ENCODE measurements at regions not wholly inside any gene's neighbourhood (a gene's known extent, or its start where the extent isn't known, plus 50 kb on each side); places are given as distances from the start of the nearest gene placed in this dataset.
"Not testable (repeated sequence)": the region's sequence is repeated elsewhere in the genome, so short reads cannot be mapped to it uniquely, and the experiment has no call there.

DNA sequence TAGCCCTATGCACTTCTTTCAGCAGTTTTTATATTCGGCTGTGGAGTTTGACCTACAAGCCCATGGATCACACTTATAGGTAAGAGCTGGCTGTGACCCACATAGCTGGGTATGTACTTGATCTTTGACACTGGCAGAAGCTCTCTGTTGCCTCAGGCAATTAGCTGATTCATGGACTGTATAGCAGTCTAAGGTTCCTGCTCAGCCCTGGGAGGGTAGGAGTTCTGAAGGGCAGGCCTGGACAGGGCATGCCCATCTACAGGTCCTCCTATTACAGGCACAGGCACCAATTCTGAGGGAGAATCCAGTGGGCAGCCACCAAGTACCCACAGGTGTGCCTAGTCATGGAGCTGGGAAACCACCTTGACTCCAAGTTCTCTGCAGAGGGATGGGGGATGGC, 301.8 kb upstream of the GALNT5 start:
- no peak for DNase-seq

- DNase-seq, result no peak
Observed at GRCh38 chr2:156956161-156956560, 301.3 kb upstream of the GALNT5 start.

GRCh38 chr2:156958374-156958773, 299.1 kb upstream of the GALNT5 start:
- DNase-seq, result no peak

GRCh38 chr2:156959481-156959880, 298.0 kb upstream of the GALNT5 start:
- DNase-seq, result no peak

- DNase-seq, result no peak
Observed at GRCh38 chr2:156982615-156983014, 274.9 kb upstream of the GALNT5 start.

- no peak for DNase-seq
Observed at GRCh38 chr2:156986339-156986988, 271.0 kb upstream of the GALNT5 start.

DNA sequence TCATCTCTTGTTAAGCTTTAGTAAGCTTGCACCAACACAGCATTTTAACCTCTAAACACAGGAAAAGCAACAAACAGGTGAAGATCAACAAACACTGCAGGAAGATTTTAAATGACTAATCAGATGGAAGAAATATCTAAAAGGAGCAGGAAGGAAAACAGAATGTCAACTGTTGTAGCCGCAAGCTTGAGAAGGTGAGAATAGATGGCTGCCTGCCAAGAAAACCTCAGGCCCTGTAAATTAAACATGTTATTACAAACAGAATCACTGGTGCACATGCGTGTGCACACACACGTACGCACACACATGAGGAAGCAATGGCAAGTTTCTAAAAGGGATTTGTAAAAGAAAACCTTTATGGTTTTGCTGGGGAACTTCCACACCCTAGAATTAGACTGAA, 257.8 kb upstream of the GALNT5 start:
- no peak for DNase-seq

GRCh38 chr2:157004789-157005188, 252.7 kb upstream of the GALNT5 start:
- DNase-seq, result no peak

GRCh38 chr2:157015015-157015575, 242.4 kb upstream of the GALNT5 start:
- no peak for DNase-seq

- DNase-seq, result not testable (repeated sequence)
Observed at GRCh38 chr2:157023264-157023663, 234.2 kb upstream of the GALNT5 start.

- no peak for DNase-seq
Observed at GRCh38 chr2:157024129-157024528, 233.4 kb upstream of the GALNT5 start.

- DNase-seq, result no peak
Observed at GRCh38 chr2:157032017-157032416, 225.5 kb upstream of the GALNT5 start.

DNA sequence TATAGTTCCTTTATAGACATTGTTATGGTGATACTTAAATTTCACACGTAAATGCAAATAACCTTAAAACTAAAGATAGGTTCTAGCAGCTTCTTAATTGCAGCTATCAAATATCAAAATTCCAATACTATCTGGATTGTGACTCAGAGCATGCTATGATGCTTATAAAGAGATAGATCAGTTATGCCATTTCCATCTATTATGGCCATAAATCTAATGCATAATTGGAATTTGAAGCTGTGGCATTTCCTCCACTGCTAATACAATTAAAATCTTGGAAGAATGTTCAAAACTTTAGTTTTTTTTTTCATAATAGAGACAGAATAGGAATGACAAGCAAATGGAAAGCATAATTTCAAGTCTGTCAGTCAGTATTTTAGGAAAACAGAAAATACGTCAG, 220.8 kb upstream of the GALNT5 start:
- DNase-seq, result no peak

DNA sequence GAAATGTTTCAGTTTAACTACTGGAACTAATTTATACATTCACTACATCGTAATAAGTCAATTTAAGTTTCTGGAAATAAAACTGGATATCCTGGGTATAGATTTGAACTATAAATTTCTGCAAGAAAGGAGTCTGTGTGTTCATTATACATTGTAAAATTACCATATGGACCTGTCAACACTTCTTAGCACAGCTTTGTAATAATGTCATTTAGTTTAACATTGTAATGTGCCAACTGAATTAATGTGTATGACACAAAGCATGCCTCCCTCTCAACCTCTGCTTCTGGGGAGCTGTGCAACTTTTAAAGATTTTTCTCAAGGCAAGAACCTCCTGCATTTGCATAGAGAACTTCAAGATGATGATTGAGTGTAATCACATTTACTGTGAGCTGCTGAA, 213.7 kb upstream of the GALNT5 start:
- DNase-seq, result no peak

GRCh38 chr2:157046396-157046795, 211.1 kb upstream of the GALNT5 start:
- no peak for DNase-seq

- DNase-seq, result peak; percentile 24
Observed at GRCh38 chr2:157052685-157053224, 204.8 kb upstream of the GALNT5 start.

DNA sequence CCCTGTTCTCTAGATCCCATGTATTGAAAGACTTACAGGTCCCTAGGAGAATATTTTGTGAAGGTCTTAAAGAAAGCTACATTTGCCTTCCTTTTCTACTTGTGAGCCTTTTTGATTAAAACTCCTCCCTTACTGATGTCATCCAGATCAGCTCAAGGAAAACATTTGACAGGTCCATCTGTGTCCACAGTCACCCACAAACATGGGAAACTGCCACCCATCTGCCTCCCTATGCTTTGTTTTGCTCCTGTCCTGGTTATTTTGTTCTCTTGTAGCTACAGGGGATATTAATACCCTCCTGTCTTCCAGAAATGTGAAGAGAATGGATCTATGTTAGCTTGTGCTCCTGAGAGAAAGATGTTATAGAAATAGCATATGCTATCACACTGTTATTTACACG, 203.6 kb upstream of the GALNT5 start:
- peak; percentile 46 for DNase-seq

GRCh38 chr2:157055660-157056199, 201.8 kb upstream of the GALNT5 start:
- peak; percentile 41 for DNase-seq

- DNase-seq, result no peak
Observed at GRCh38 chr2:157056200-157056676, 201.3 kb upstream of the GALNT5 start.

DNA sequence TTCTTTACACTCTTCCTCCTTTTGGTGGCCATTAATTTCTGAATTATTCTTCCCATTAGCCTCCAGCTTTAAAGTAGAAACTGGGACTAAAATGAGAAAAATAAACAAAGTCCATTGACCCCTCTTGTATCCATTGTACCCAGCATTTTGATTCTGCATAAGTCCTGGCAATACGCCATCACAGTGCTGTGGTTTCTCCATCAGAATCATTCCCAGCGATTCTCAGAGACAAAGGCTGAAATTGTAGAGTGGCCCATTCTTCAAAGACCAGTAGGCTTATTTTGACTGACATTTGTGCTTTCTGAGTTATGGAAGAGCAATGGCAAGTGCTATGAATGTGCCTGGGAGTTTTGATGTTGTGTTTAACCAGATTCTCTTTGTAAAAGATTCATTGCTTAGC, 199.3 kb upstream of the GALNT5 start:
- no peak for DNase-seq

DNA sequence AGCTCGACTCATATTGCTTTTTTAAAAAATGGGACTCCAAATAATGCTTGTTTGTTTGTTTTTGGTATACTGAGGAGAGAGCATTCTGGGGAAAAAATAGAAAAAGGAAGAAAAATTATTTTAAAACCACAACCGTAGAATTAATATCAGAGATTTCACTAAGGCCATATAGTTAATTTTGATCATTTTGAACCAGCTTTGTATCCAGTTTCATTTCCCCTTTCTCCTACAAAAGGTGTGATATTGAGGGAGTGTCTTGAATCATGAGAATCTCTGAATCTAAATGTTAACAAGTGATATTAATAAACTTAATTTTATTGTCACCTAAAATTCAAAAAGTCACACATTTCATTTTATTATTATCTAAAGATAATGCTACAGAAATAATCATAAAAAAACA, 198.5 kb upstream of the GALNT5 start:
- DNase-seq, result no peak

GRCh38 chr2:157061799-157062198, 195.7 kb upstream of the GALNT5 start:
- DNase-seq, result no peak

DNA sequence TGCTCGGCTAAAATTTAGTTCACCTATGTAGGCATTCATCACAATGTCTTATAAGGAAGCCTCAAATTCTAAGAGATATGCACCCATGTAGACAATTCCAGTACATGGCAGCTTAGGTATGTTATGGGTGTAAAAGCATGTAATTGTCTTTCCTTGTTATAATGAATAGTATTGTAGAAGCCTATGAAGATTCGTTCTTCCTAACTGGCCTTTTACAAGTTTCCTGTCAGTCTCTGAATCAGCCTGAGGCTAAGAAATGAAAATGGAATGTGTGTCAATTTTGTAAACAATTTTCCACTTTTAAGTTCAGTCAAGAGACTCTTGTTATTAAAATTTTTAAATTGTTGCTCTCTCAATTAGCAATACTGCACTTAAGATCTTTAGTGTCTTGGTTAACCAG, 189.9 kb upstream of the GALNT5 start:
- no peak for DNase-seq

DNA sequence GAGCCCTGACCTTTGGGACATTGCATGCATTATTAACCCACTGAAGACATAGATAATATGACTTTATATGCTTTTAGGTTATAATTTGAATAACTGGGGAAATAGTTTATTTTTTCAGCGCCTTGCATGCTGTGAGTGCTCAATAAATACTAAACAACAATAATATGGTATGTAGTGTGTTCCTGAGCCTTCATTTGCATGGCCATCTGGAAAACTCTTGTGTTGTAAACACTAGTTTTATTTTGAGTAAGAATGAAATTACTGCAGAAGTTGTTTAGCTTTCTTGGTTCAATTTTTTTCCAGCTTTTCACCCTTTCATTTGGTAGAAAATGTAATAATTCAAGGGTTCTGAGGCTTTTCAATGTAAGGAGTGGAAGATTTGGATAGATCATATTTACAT, 189.3 kb upstream of the GALNT5 start:
- DNase-seq, result no peak
